Gastrocnemius medialis (tissue), 4 donors: ENCODE measurements at regions not wholly inside any gene's neighbourhood (a gene's known extent, or its start where the extent isn't known, plus 50 kb on each side); places are given as distances from the start of the nearest gene placed in this dataset.

Experiments used
- POLR2A ChIP-seq, 2 donors: fragments of 450-650 bp; IDR thresholded peaks; one replicate each; pipeline ENCODE4 v1.6.1; 2017; ENCODE audit warnings: antibody characterized with exemption in 2 of 2, mild to moderate bottlenecking in 2 of 2, moderate library complexity in 2 of 2
- TF ChIP-seq, protein P1 (sequence below), 5 experiments: fragments of 450-650 bp in 3 of 5; fragments of 200-600 bp in 2 of 5; sonication (generic) in 2 of 5; IDR thresholded peaks in 4 of 5; conservative IDR thresholded peaks in 1 of 5; 1 replicate in 4 of 5; 2 replicates in 1 of 5; pipeline ENCODE4 v1.5.1; 2016 to 2019; ENCODE audit warnings: antibody characterized with exemption in 5 of 5, mild to moderate bottlenecking in 3 of 5, moderate library complexity in 3 of 5

DNA sequence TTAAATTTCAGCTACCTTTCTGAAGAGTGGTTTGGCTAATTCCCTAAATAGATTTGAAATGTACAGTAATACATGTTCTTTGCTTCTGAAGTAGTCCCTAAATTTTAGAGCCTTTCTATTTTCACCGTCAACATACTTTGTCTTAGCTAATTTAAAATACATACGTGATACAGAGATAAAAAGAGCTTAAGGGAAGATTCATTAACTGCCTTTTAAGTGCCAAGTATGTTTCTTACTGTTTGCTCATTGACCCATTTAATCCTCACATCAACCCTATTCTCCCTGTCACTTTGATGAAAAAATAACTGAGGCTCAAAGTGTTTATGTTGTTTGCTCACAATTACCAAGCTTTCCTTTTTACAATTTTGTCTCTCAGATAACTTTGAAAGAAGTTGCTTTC lies 118.6 kb upstream of the CDH7 start:
- TF ChIP-seq POLR2A (IDR thresholded peaks at IDR 0.05): no peak
- TF ChIP-seq, protein P1, sequence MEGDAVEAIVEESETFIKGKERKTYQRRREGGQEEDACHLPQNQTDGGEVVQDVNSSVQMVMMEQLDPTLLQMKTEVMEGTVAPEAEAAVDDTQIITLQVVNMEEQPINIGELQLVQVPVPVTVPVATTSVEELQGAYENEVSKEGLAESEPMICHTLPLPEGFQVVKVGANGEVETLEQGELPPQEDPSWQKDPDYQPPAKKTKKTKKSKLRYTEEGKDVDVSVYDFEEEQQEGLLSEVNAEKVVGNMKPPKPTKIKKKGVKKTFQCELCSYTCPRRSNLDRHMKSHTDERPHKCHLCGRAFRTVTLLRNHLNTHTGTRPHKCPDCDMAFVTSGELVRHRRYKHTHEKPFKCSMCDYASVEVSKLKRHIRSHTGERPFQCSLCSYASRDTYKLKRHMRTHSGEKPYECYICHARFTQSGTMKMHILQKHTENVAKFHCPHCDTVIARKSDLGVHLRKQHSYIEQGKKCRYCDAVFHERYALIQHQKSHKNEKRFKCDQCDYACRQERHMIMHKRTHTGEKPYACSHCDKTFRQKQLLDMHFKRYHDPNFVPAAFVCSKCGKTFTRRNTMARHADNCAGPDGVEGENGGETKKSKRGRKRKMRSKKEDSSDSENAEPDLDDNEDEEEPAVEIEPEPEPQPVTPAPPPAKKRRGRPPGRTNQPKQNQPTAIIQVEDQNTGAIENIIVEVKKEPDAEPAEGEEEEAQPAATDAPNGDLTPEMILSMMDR (IDR thresholded peaks at IDR 0.05 in 4 of 5, conservative IDR thresholded peaks at IDR 0.05 in 1 of 5): no peak
